ES-I3 (cell line): ENCODE measurements at regions not wholly inside any gene's neighbourhood (a gene's known extent, or its start where the extent isn't known, plus 50 kb on each side); places are given as distances from the start of the nearest gene placed in this dataset.

Experiments
- H3K36me3 ChIP-seq: 2 replicates; pipeline ENCODE4 v1.6.1; 2013; ENCODE audit warnings: mild to moderate bottlenecking, low read length, control low read depth, moderate library complexity; ENCODE audit not compliant: insufficient read depth
- H3K4me1 ChIP-seq: 2 replicates; pipeline ENCODE4 v1.6.1; 2013; ENCODE audit warnings: mild to moderate bottlenecking, control low read depth, low read length; ENCODE audit not compliant: insufficient read depth
- H3K9ac ChIP-seq: 2 replicates; pipeline ENCODE4 v1.6.1; 2013; ENCODE audit warnings: low read depth, mild to moderate bottlenecking, low read length, moderate library complexity
- H3K9me3 ChIP-seq: 2 replicates; pipeline ENCODE4 v1.6.1; 2013; ENCODE audit warnings: mild to moderate bottlenecking, low read length, moderate library complexity; ENCODE audit not compliant: control insufficient read depth, insufficient read depth

DNA sequence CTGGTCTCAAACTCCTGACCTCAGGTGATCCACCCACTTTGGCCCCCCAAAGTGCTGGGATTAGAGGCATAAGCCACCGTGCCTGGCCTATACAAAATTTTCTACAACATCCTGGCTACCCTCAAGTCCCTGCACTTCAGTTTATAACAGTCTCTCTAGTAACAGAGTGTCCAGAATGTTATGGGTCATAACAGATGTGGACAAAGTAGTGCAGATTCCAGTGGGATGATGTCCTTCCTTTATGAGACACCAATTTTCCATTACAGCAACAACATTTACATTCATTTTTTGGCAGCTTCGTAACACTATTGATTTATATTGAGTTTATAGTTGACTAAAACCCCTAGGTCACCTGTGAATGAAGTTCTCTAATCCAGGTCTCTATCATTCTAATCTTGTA is 429.4 kb upstream of the PTBP2 start:
- no peaks in the 10 kb centered on the region for H3K9me3 ChIP-seq
- no peaks in the 10 kb centered on the region for H3K36me3 ChIP-seq
- no peak overlapping the region for H3K9ac ChIP-seq
- H3K4me1 ChIP-seq: no peaks in the 10 kb centered on the region

- no peaks in the 10 kb centered on the region for H3K36me3 ChIP-seq
Observed at GRCh38 chr1:96296991-96297390, 424.6 kb upstream of the PTBP2 start.

GRCh38 chr1:96306809-96307560 is 414.6 kb upstream of the PTBP2 start:
- H3K9ac ChIP-seq: no peak overlapping the region
- H3K4me1 ChIP-seq: no peaks in the 10 kb centered on the region
- no peaks in the 10 kb centered on the region for H3K9me3 ChIP-seq
- no peaks in the 10 kb centered on the region for H3K36me3 ChIP-seq

More at GRCh38 chr1:96296991-96297390, 424.6 kb upstream of the PTBP2 start:
- Histone ChIP-seq H3K9ac (no peak overlapping the region), H3K9me3 (no peaks in the 10 kb centered on the region), H3K4me1 (no peaks in the 10 kb centered on the region)

GRCh38 chr1:96308314-96308713 is 413.3 kb upstream of the PTBP2 start:
- Histone ChIP-seq H3K9me3 (no peaks in the 10 kb centered on the region), H3K4me1 (no peaks in the 10 kb centered on the region), H3K36me3 (no peaks in the 10 kb centered on the region), H3K9ac (no peak overlapping the region)

GRCh38 chr1:96309783-96310182 is 411.8 kb upstream of the PTBP2 start:
- H3K9me3 ChIP-seq: no peaks in the 10 kb centered on the region
- H3K4me1 ChIP-seq: no peaks in the 10 kb centered on the region
- no peaks in the 10 kb centered on the region for H3K36me3 ChIP-seq
- H3K9ac ChIP-seq: no peak overlapping the region

DNA sequence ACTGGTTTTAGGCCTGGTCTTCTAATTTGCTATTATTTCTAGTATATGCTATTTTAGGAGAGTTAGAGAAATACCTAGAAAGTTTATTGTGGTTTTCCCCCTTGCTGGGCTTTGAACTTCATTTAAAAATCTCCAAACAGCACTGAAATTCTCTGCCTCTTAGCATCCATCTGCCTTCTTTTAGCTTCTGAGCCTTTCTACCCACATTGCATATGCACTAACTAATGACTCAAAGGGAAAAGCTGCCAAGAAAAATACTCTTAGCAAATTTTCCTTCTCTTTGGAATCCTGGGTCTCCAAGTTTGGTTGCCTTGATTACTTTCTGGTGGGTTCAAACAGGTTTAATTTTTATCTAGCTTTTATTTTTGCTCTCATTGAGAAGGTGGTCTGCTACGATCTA is 408.4 kb upstream of the PTBP2 start:
- no peaks in the 10 kb centered on the region for H3K4me1 ChIP-seq
- H3K9ac ChIP-seq: no peak overlapping the region
- no peaks in the 10 kb centered on the region for H3K9me3 ChIP-seq
- no peaks in the 10 kb centered on the region for H3K36me3 ChIP-seq

- no peaks in the 10 kb centered on the region for H3K9me3 ChIP-seq
- no peaks in the 10 kb centered on the region for H3K4me1 ChIP-seq
- no peaks in the 10 kb centered on the region for H3K36me3 ChIP-seq
- H3K9ac ChIP-seq: no peak overlapping the region
Observed at GRCh38 chr1:96329121-96329520, 392.5 kb upstream of the PTBP2 start.

DNA sequence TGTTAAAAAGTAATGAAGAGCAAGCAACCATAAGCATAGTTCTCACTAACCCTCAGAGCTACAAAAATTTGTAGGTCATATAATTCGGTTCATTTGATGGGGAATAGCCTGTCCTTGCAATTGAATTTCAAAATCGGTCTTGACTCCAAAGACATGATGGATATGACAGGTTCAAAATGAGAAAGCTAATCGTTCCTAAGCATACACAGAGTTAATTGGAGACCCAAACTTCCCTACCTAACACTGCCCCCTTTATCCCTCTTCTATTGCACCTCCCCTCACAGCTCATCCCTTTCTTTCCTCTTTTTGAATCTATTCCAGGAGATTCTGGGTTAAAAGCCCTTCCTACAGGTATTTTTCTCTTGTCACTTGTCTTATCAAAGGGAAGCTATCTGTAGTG is 390.0 kb upstream of the PTBP2 start:
- Histone ChIP-seq H3K4me1 (no peaks in the 10 kb centered on the region), H3K9me3 (no peaks in the 10 kb centered on the region), H3K9ac (no peak overlapping the region), H3K36me3 (no peaks in the 10 kb centered on the region)

GRCh38 chr1:96333522-96334235 is 387.9 kb upstream of the PTBP2 start:
- H3K4me1 ChIP-seq: no peaks in the 10 kb centered on the region
- H3K36me3 ChIP-seq: no peaks in the 10 kb centered on the region

GRCh38 chr1:96334236-96334557 is 387.4 kb upstream of the PTBP2 start:
- no peaks in the 10 kb centered on the region for H3K9me3 ChIP-seq
- no peak overlapping the region for H3K9ac ChIP-seq
- H3K4me1 ChIP-seq: no peaks in the 10 kb centered on the region
- no peaks in the 10 kb centered on the region for H3K36me3 ChIP-seq

More at GRCh38 chr1:96333522-96334235, 387.9 kb upstream of the PTBP2 start:
- Histone ChIP-seq H3K9ac (no peak overlapping the region), H3K9me3 (no peaks in the 10 kb centered on the region)

DNA sequence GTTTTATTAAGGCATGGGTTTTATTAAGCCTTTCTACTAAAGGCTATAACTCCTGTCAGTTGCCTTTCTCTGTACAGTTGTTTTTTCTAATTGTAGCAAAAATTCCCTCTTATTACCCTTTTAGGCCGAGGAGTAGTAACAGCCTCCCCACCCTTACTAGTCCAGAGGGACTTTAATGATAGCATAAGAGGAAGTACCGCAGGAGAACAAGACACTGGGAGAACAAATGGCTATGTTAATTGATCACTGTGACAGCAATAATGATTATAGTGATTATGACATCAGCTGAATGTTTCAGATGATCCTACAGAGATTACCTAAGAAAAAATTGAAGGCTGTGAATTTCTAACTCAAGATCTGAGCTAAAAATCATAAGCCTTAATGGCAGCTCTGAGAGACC is 383.0 kb upstream of the PTBP2 start:
- Histone ChIP-seq H3K9ac (no peak overlapping the region), H3K36me3 (no peaks in the 10 kb centered on the region), H3K4me1 (no peaks in the 10 kb centered on the region), H3K9me3 (no peaks in the 10 kb centered on the region)

GRCh38 chr1:96340686-96341085 is 380.9 kb upstream of the PTBP2 start:
- H3K4me1 ChIP-seq: no peaks in the 10 kb centered on the region
- H3K9me3 ChIP-seq: no peaks in the 10 kb centered on the region
- H3K36me3 ChIP-seq: no peaks in the 10 kb centered on the region
- no peak overlapping the region for H3K9ac ChIP-seq

- Histone ChIP-seq H3K9me3 (no peaks in the 10 kb centered on the region), H3K4me1 (no peaks in the 10 kb centered on the region), H3K36me3 (no peaks in the 10 kb centered on the region), H3K9ac (no peak overlapping the region)
Observed at GRCh38 chr1:96346719-96347118, 374.9 kb upstream of the PTBP2 start.

GRCh38 chr1:96349896-96350295 is 371.7 kb upstream of the PTBP2 start:
- no peaks in the 10 kb centered on the region for H3K9me3 ChIP-seq
- no peaks in the 10 kb centered on the region for H3K4me1 ChIP-seq
- no peak overlapping the region for H3K9ac ChIP-seq
- no peaks in the 10 kb centered on the region for H3K36me3 ChIP-seq

GRCh38 chr1:96352733-96353132 is 368.9 kb upstream of the PTBP2 start:
- H3K36me3 ChIP-seq: no peaks in the 10 kb centered on the region
- no peaks in the 10 kb centered on the region for H3K4me1 ChIP-seq
- no peak overlapping the region for H3K9ac ChIP-seq
- no peaks in the 10 kb centered on the region for H3K9me3 ChIP-seq
